HEK293 (cell line): ENCODE measurements at regions not wholly inside any gene's neighbourhood (a gene's known extent, or its start where the extent isn't known, plus 50 kb on each side); places are given as distances from the start of the nearest gene placed in this dataset.

Source experiments
- SETDB1 ChIP-seq: IDR thresholded peaks from one replicate; pipeline ENCODE4 v1.6.1; 2017; ENCODE audit warnings: mild to moderate bottlenecking, low read length, moderate library complexity, mixed read lengths; ENCODE audit not compliant: insufficient read length
- ZBTB48 ChIP-seq: fragments of 450-650 bp; formaldehyde crosslinking; IDR thresholded peaks from 2 replicates; pipeline ENCODE4 v1.5.1; 2016; ENCODE audit warnings: missing biosample characterization, missing genetic modification characterization
- ZNF274 ChIP-seq, 2 experiments: fragments of 200-500 bp in 1 of 2; fragments of 450-650 bp in 1 of 2; sonication (Bioruptor generic) in 1 of 2; formaldehyde crosslinking in 1 of 2; IDR thresholded peaks; 2 replicates each; pipeline versions ENCODE4 v1.5.1 to v1.6.1; 2014 to 2016; ENCODE audit warnings: borderline replicate concordance in 1 of 2, inconsistent platforms in 1 of 2, low read length in 1 of 2, missing biosample characterization in 1 of 2, missing genetic modification characterization in 1 of 2
- TF ChIP-seq, protein P1 (sequence below): fragments of 450-650 bp; formaldehyde crosslinking; IDR thresholded peaks from 2 replicates; pipeline ENCODE4 v1.5.1; 2016; ENCODE audit warnings: missing biosample characterization, missing genetic modification characterization

DNA sequence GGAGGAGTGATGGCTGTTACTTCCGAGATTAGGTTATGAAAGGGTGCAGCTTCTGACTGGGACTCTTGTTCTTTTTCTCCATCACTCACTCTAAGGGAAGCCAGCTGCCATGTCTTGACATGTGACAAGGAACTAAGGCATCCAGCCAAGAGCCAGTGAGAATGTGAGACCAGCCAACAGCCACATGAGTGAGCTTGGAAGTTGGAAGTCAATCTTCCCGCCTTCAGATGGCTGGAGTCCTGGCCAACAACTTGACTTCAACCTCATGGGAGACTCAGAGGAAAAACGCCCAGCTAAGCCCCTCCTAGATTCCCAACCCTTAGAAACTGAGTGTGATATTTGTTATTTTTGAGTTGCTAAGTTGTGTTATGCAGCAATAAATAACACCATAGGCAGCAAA lies 201.1 kb downstream of the SNX18 start:
- no peak for TF ChIP-seq ZBTB48 (tag by site-specific recombination)
- TF ChIP-seq, protein P1, sequence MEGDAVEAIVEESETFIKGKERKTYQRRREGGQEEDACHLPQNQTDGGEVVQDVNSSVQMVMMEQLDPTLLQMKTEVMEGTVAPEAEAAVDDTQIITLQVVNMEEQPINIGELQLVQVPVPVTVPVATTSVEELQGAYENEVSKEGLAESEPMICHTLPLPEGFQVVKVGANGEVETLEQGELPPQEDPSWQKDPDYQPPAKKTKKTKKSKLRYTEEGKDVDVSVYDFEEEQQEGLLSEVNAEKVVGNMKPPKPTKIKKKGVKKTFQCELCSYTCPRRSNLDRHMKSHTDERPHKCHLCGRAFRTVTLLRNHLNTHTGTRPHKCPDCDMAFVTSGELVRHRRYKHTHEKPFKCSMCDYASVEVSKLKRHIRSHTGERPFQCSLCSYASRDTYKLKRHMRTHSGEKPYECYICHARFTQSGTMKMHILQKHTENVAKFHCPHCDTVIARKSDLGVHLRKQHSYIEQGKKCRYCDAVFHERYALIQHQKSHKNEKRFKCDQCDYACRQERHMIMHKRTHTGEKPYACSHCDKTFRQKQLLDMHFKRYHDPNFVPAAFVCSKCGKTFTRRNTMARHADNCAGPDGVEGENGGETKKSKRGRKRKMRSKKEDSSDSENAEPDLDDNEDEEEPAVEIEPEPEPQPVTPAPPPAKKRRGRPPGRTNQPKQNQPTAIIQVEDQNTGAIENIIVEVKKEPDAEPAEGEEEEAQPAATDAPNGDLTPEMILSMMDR (tag by site-specific recombination): no peak
- no peak for TF ChIP-seq ZNF274 (IDR thresholded peaks at IDR 0.05; ENCODE audit: low read length)
- no peak for TF ChIP-seq ZNF274 (tag by site-specific recombination; IDR thresholded peaks at IDR 0.05; ENCODE audit: borderline replicate concordance)
- TF ChIP-seq SETDB1: no peak
